ENCODE measurements at regions not wholly inside any gene's neighbourhood (a gene's known extent, or its start where the extent isn't known, plus 50 kb on each side); places are given as distances from the start of the nearest gene placed in this dataset.

DNA sequence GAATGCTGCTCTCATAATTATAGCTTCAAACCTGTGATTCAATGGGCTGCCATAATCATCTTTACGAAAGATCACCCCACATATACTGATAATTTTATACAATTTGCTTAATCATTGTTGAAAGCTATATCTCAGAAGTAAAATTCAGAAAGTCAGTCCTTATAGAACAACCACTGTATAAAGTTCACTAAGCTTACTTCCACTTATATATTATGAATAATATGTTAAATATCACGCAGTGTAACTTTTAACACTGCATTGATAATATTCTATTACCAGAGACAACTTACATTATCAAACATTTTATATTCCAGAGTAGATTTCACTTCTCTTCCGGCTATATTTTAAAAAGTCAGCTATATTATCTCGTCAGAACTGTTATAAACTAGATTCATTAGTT, 550.1 kb upstream of the PCDH20 start:
- Histone ChIP-seq H3K4me3 (no peak overlapping the region), H3K9me3 (no peaks in the 10 kb centered on the region), H3K4me1 (ENCODE audit: low read depth) (no peaks in the 10 kb centered on the region), H3K36me3 (ENCODE audit: low read depth) (no peaks in the 10 kb centered on the region)
- no peak for ATAC-seq
- TF ChIP-seq, protein P1, sequence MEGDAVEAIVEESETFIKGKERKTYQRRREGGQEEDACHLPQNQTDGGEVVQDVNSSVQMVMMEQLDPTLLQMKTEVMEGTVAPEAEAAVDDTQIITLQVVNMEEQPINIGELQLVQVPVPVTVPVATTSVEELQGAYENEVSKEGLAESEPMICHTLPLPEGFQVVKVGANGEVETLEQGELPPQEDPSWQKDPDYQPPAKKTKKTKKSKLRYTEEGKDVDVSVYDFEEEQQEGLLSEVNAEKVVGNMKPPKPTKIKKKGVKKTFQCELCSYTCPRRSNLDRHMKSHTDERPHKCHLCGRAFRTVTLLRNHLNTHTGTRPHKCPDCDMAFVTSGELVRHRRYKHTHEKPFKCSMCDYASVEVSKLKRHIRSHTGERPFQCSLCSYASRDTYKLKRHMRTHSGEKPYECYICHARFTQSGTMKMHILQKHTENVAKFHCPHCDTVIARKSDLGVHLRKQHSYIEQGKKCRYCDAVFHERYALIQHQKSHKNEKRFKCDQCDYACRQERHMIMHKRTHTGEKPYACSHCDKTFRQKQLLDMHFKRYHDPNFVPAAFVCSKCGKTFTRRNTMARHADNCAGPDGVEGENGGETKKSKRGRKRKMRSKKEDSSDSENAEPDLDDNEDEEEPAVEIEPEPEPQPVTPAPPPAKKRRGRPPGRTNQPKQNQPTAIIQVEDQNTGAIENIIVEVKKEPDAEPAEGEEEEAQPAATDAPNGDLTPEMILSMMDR (IDR thresholded peaks at IDR 0.05), result no peak
- intact Hi-C loops (cut with DNase I, micrococcal nuclease), result no loop called here
- no peak for DNase-seq

DNA sequence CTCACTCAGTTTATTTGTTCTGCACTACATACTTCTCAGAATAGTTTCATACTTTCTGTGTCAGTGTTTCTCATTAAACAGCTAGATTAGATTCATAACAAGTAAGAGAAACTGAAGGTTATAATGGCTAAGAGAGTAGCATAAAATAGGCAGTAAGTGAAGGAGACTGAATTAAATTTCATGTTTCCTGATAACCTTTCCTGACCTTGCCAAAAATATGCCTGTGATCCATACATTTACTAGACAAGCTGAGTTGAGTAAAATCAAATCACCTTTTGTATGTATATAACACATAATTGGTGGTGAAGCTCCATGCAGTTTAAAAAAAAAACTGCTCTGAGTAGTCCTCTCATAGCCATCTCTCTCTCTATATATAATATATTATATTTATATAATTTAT, 545.3 kb upstream of the PCDH20 start:
- intact Hi-C loops (cut with DNase I, micrococcal nuclease), result no loop called here
- Histone ChIP-seq H3K4me1 (ENCODE audit: low read depth) (no peaks in the 10 kb centered on the region), H3K9me3 (no peaks in the 10 kb centered on the region), H3K36me3 (ENCODE audit: low read depth) (no peaks in the 10 kb centered on the region), H3K4me3 (no peak overlapping the region)
- TF ChIP-seq, protein P1 (IDR thresholded peaks at IDR 0.05), result no peak
- DNase-seq (no peak), ATAC-seq (no peak)

DNA sequence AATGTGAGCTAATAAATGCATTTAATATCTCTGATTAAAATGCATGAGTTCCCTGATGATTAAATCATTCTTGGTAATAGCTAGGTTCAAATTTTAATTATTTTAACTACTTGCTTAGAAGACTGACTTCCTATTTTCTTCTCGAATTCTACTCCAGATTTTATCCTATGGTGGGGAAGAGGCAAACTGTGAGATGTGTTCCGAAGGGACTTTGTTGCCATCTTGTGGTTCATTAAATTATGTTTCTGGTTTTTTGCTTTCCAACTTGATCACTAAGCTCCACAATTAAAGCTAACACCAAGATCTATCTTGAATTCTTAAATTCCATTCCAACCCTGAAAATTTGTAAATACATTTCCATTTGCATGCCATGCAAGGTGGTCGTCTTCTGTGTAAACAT, 538.4 kb upstream of the PCDH20 start:
- DNase-seq (no peak), ATAC-seq (no peak)
- intact Hi-C loops (cut with DNase I, micrococcal nuclease), result no loop called here
- no peaks in the 10 kb centered on the region for H3K4me1 ChIP-seq (ENCODE audit: low read depth)
- no peak overlapping the region for H3K4me3 ChIP-seq
- H3K9me3 ChIP-seq, result no peaks in the 10 kb centered on the region
- H3K36me3 ChIP-seq (ENCODE audit: low read depth), result no peaks in the 10 kb centered on the region
- TF ChIP-seq, protein P1 (IDR thresholded peaks at IDR 0.05), result no peak

DNA sequence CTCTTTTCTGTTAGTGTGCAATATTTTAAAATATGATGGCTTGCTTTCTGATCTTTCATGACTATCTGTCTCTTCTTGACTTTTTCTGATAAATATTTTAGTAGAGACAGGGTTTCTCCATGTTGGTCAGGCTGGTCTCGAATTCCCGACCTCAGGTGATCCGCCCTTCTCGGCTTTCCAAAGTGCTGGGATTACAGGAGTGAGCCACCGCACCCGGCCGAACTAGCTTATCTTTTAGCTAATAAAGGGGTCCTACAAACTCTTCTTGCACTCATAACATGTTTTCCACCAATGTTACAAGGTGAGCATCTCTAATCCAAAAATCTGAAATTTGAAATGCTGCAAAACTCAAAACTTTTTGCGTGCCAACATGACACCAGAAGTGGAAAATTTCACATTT, 535.2 kb upstream of the PCDH20 start:
- TF ChIP-seq, protein P1 (IDR thresholded peaks at IDR 0.05), result no peak
- no peak for ATAC-seq
- no peaks in the 10 kb centered on the region for H3K36me3 ChIP-seq (ENCODE audit: low read depth)
- no peaks in the 10 kb centered on the region for H3K9me3 ChIP-seq
- DNase-seq, result no peak
- no peaks in the 10 kb centered on the region for H3K4me1 ChIP-seq (ENCODE audit: low read depth)
- intact Hi-C loops (cut with DNase I, micrococcal nuclease), result no loop called here
- H3K4me3 ChIP-seq, result no peak overlapping the region

DNA sequence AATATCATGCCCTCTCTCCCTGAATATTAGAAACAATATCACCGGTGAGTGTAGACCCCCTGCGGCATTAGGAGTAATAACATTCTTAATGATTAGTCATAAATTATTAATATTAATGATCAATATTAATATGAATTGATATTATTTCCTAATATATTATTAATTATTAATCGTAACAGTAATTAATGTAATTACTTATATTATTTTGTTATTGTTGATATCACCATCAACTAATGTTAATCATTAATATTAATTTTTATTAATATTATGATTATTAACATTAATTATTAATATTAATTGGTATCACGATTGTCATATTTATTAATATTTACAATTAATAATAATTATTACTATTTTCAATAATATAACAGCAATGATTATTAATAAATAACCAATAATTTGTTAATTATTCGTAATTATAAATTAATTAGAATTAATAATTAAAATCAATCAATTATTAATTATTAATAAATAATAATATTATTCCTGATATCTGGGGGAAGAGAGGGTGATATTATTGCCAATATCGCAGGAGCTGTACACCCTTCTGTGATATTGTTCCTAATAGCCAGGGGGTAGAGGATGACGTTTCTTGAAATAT, 528.8 kb upstream of the PCDH20 start:
- intact Hi-C loops (cut with DNase I, micrococcal nuclease), result no loop called here
- no peaks in the 10 kb centered on the region for H3K36me3 ChIP-seq (ENCODE audit: low read depth)
- TF ChIP-seq, protein P1 (IDR thresholded peaks at IDR 0.05), result no peak
- ATAC-seq, result no peak
- H3K4me1 ChIP-seq (ENCODE audit: low read depth), result no peaks in the 10 kb centered on the region
- DNase-seq, result no peak
- no peaks in the 10 kb centered on the region for H3K9me3 ChIP-seq
- no peak overlapping the region for H3K4me3 ChIP-seq

DNA sequence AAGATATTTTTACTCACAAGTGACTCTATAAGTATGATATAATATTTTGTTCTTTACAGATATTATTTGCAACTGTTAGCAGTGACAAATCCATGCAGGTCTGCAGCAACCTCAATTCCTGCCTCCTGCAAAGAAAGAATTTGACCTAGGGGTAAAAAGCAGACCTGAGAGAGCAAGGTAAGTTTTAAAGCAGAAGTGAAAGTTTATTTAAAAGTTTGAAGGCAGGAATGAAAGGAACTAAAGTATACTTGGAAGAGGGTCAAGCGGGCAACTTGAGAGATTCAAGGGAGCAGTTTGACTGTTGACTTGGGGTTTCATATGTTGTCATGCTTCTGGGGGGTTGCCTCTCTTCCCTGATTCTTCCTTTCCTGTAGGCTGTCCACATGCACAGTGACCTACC, 520.1 kb upstream of the PCDH20 start:
- ATAC-seq, result no peak
- no peak for DNase-seq
- TF ChIP-seq, protein P1 (IDR thresholded peaks at IDR 0.05), result no peak
- Histone ChIP-seq H3K4me3 (no peak overlapping the region), H3K4me1 (ENCODE audit: low read depth) (no peaks in the 10 kb centered on the region), H3K36me3 (ENCODE audit: low read depth) (no peaks in the 10 kb centered on the region), H3K9me3 (no peaks in the 10 kb centered on the region)
- intact Hi-C loops (cut with DNase I, micrococcal nuclease), result no loop called here

Data from mucosa of descending colon (tissue), 3 donors.